ENCODE measurements at regions not wholly inside any gene's neighbourhood (a gene's known extent, or its start where the extent isn't known, plus 50 kb on each side); places are given as distances from the start of the nearest gene placed in this dataset.
"Not testable (repeated sequence)": the region's sequence is repeated elsewhere in the genome, so short reads cannot be mapped to it uniquely, and the experiment has no call there.

DNA sequence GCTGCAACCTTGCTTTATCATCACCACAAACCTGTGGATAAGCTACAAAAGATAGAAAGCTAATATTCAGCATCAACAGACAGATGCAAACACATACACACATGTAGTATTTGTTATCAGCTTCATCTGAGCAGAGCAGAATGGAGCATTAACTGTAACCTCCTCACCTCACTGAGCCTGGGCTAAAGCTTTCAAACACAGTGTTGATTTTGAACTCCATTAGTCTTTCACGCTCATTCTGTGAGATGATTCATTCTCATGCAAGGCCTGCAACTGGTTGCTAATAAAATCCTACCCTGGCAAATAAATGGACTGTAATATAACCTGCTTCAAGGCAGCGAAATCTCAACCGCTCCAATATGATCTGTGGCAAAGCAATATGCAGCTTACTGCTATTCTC lies 1360.6 kb upstream of the ACO1 start:
- Mint-ChIP-seq H3K9me3 (no peaks in the 10 kb centered on the region), H3K4me1 (ENCODE audit: low read depth) (no peaks in the 10 kb centered on the region), H3K4me3 (no peak overlapping the region), H3K27me3 (ENCODE audit: low read depth) (no peaks in the 10 kb centered on the region), H3K36me3 (ENCODE audit: insufficient read depth) (no peaks in the 10 kb centered on the region)
- DNase-seq (no peak), ATAC-seq (no peak)

- DNase-seq: no peak
- ATAC-seq: no peak
Measured at GRCh38 chr9:31027678-31028077, 1356.8 kb upstream of the ACO1 start.

GRCh38 chr9:31028137-31028536 lies 1356.3 kb upstream of the ACO1 start:
- no peak overlapping the region for H3K4me3 Mint-ChIP-seq
- DNase-seq (no peak), ATAC-seq (no peak)
- peaks cover 8% of the 10 kb centered on the region for H3K4me1 Mint-ChIP-seq (ENCODE audit: low read depth)
- H3K9me3 Mint-ChIP-seq: no peaks in the 10 kb centered on the region
- H3K27me3 Mint-ChIP-seq (ENCODE audit: low read depth): no peaks in the 10 kb centered on the region
- no peaks in the 10 kb centered on the region for H3K36me3 Mint-ChIP-seq (ENCODE audit: insufficient read depth)

More at GRCh38 chr9:31027678-31028077, 1356.8 kb upstream of the ACO1 start:
- no peaks in the 10 kb centered on the region for H3K27me3 Mint-ChIP-seq (ENCODE audit: low read depth)
- H3K4me1 Mint-ChIP-seq (ENCODE audit: low read depth): peaks cover 8% of the 10 kb centered on the region
- H3K36me3 Mint-ChIP-seq (ENCODE audit: insufficient read depth): no peaks in the 10 kb centered on the region
- no peaks in the 10 kb centered on the region for H3K9me3 Mint-ChIP-seq
- no peak overlapping the region for H3K4me3 Mint-ChIP-seq

GRCh38 chr9:31030741-31031202 lies 1353.7 kb upstream of the ACO1 start:
- Mint-ChIP-seq H3K4me3 (peak overlapping the region; percentile 37), H3K9me3 (no peaks in the 10 kb centered on the region), H3K4me1 (ENCODE audit: low read depth) (peaks cover 8% of the 10 kb centered on the region), H3K36me3 (ENCODE audit: insufficient read depth) (no peaks in the 10 kb centered on the region), H3K27me3 (ENCODE audit: low read depth) (no peaks in the 10 kb centered on the region)
- ATAC-seq (no peak), DNase-seq (no peak)

DNA sequence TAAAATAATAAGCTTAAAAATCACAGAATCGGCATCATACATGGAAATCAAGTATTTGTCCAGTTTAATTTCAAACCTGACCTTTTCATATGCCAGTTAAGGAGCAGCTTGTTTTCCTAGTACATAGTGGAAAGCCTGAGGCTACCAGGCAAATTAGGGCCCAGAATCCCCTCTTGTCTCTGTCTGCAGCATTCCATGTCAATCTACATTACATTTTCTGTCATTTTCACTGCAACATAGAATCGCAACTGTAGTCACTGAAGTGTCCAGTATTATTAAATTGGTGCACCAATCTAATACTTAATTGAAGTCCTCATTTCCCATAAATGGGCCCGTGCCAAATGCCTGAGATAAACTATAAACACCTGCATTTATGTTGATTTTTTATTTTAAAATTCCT lies 1352.2 kb upstream of the ACO1 start:
- no peak for DNase-seq
- Mint-ChIP-seq H3K27me3 (ENCODE audit: low read depth) (no peaks in the 10 kb centered on the region), H3K9me3 (no peaks in the 10 kb centered on the region), H3K4me3 (no peak overlapping the region), H3K36me3 (ENCODE audit: insufficient read depth) (no peaks in the 10 kb centered on the region), H3K4me1 (ENCODE audit: low read depth) (peaks cover 8% of the 10 kb centered on the region)
- no peak for ATAC-seq

DNA sequence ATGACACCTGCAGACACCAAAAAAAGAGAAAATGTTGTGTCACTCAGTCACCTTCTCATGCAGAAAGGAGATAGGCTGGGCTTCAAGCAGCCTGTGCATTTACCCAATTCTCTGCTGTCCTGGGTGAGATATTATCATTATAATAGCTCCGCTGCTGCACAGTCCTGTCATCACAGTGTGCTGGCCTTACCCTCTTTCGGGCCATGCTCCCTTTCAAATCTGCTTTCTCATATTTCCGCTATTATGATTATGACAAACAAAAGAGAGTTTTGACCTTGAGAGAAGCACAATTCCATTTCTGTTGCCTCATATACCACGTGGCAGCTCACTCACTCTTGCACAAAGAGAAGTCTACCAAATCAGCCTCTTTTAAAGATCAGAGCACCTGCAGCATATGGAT lies 1350.1 kb upstream of the ACO1 start:
- no peak for ATAC-seq
- DNase-seq: no peak
- Mint-ChIP-seq H3K4me3 (no peak overlapping the region), H3K4me1 (ENCODE audit: low read depth) (peaks cover 8% of the 10 kb centered on the region), H3K27me3 (ENCODE audit: low read depth) (no peaks in the 10 kb centered on the region), H3K9me3 (no peaks in the 10 kb centered on the region), H3K36me3 (ENCODE audit: insufficient read depth) (no peaks in the 10 kb centered on the region)

GRCh38 chr9:31040564-31040963 lies 1343.9 kb upstream of the ACO1 start:
- Mint-ChIP-seq H3K4me3 (no peak overlapping the region), H3K36me3 (ENCODE audit: insufficient read depth) (no peaks in the 10 kb centered on the region), H3K27me3 (ENCODE audit: low read depth) (no peaks in the 10 kb centered on the region), H3K4me1 (ENCODE audit: low read depth) (no peaks in the 10 kb centered on the region), H3K9me3 (no peaks in the 10 kb centered on the region)
- ATAC-seq (no peak), DNase-seq (no peak)

DNA sequence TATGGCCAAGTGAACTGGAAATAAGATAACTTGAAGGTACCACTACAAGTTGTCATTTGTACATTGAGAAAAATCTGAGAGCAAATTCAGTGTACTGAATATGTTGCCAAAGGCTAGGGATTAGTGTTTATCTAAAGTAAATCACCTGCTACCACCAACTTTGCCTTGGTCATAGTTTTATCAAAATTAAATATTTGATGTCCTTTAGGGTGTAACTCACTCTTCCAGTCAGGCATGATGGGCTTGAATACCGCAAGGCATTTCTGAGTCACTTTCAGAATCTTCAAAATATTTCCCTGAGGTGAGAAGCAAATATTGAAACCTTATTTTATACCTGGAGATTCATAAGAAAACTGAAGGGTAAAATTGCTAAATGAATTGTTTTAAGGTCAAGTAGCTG lies 1338.6 kb upstream of the ACO1 start:
- DNase-seq (no peak), ATAC-seq (no peak)
- Mint-ChIP-seq H3K36me3 (ENCODE audit: insufficient read depth) (no peaks in the 10 kb centered on the region), H3K4me1 (ENCODE audit: low read depth) (no peaks in the 10 kb centered on the region), H3K4me3 (no peak overlapping the region), H3K27me3 (ENCODE audit: low read depth) (no peaks in the 10 kb centered on the region), H3K9me3 (no peaks in the 10 kb centered on the region)

GRCh38 chr9:31061592-31061991 lies 1322.9 kb upstream of the ACO1 start:
- not testable (repeated sequence) for DNase-seq; H3K4me3 Mint-ChIP-seq; H3K36me3 Mint-ChIP-seq (ENCODE audit: insufficient read depth); ATAC-seq; H3K9me3 Mint-ChIP-seq; H3K27me3 Mint-ChIP-seq (ENCODE audit: low read depth); H3K4me1 Mint-ChIP-seq (ENCODE audit: low read depth)

GRCh38 chr9:31065691-31066090 lies 1318.8 kb upstream of the ACO1 start:
- no peaks in the 10 kb centered on the region for H3K9me3 Mint-ChIP-seq
- H3K36me3 Mint-ChIP-seq (ENCODE audit: insufficient read depth): no peaks in the 10 kb centered on the region
- peaks cover 11% of the 10 kb centered on the region for H3K27me3 Mint-ChIP-seq (ENCODE audit: low read depth)
- DNase-seq (no peak), ATAC-seq (no peak)
- H3K4me3 Mint-ChIP-seq: no peak overlapping the region
- H3K4me1 Mint-ChIP-seq (ENCODE audit: low read depth): no peaks in the 10 kb centered on the region

- no peak for DNase-seq
- no peak for ATAC-seq
- Mint-ChIP-seq H3K27me3 (ENCODE audit: low read depth) (peaks cover 6% of the 10 kb centered on the region), H3K4me1 (ENCODE audit: low read depth) (no peaks in the 10 kb centered on the region), H3K4me3 (no peak overlapping the region), H3K36me3 (ENCODE audit: insufficient read depth) (no peaks in the 10 kb centered on the region), H3K9me3 (no peaks in the 10 kb centered on the region)
Measured at GRCh38 chr9:31067418-31067817, 1317.0 kb upstream of the ACO1 start.

DNA sequence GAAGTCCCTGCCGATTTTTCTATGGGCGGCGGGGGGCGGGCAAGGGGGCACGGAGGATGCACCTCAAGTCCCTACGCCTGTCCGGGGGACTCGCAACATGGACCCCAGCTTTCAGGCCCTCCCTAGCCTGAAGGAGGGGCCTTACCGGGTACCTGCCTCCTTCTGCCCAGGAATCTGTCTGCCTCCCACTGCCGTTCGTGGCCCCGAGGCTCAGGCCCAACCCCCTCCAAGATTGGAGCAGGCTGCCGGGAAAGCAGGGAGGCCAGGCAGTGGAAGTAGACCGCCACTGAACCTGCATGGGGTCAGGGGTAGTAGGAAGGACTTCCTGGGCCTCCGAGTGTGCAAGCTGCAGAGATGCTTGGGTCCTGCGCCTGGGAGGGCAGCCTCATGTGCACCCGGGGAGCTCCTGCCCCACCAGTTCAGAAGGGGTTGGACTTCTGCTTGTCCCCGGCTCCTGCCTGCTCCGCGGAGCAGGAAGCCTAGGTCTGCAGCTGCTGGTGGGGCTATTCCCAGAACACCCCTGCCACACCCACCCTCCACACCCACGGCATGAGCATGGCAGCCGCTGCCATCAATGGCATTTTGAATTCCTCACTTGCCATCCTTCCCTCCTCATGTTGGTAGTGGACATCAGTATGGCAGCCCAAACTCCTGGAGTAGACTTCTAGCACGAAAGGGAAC lies 1312.7 kb upstream of the ACO1 start:
- Mint-ChIP-seq H3K4me1 (ENCODE audit: low read depth) (no peaks in the 10 kb centered on the region), H3K9me3 (no peaks in the 10 kb centered on the region), H3K36me3 (ENCODE audit: insufficient read depth) (no peaks in the 10 kb centered on the region), H3K4me3 (no peak overlapping the region), H3K27me3 (ENCODE audit: low read depth) (peaks cover 5% of the 10 kb centered on the region)
- no peak for ATAC-seq
- DNase-seq: no peak

DNA sequence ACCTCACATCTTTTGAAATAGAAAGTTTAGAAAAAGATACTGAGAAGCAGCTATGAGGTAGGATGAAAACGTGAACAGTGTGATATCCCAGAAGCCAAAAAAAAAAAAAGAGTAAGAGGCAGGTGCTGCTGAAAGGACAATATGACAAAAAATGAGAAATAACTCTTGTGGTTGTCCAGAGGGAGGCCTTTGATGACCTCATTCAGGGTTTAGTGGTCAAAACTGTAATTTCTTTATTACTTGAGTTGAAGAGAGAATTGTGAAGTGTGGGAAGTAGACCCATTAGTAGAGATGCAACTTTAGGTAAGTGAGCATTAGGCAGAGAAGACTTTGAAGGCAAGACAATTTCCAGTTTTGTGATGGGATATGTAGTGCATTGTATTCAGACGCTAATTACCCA lies 1306.3 kb upstream of the ACO1 start:
- ATAC-seq (no peak), DNase-seq (no peak)
- no peaks in the 10 kb centered on the region for H3K4me1 Mint-ChIP-seq (ENCODE audit: low read depth)
- H3K36me3 Mint-ChIP-seq (ENCODE audit: insufficient read depth): no peaks in the 10 kb centered on the region
- no peaks in the 10 kb centered on the region for H3K9me3 Mint-ChIP-seq
- H3K4me3 Mint-ChIP-seq: no peak overlapping the region
- H3K27me3 Mint-ChIP-seq (ENCODE audit: low read depth): peaks cover 2% of the 10 kb centered on the region

GRCh38 chr9:31084350-31084749 lies 1300.1 kb upstream of the ACO1 start:
- Mint-ChIP-seq H3K9me3 (no peaks in the 10 kb centered on the region), H3K4me1 (ENCODE audit: low read depth) (no peaks in the 10 kb centered on the region), H3K27me3 (ENCODE audit: low read depth) (no peaks in the 10 kb centered on the region), H3K4me3 (no peak overlapping the region), H3K36me3 (ENCODE audit: insufficient read depth) (no peaks in the 10 kb centered on the region)
- DNase-seq (no peak), ATAC-seq (no peak)

GRCh38 chr9:31089549-31090221 lies 1294.8 kb upstream of the ACO1 start:
- no peak overlapping the region for H3K4me3 Mint-ChIP-seq

More at GRCh38 chr9:31089549-31090221, 1294.8 kb upstream of the ACO1 start:
- DNase-seq (no peak), ATAC-seq (no peak)
- Mint-ChIP-seq H3K9me3 (no peaks in the 10 kb centered on the region), H3K4me1 (ENCODE audit: low read depth) (no peaks in the 10 kb centered on the region), H3K27me3 (ENCODE audit: low read depth) (no peaks in the 10 kb centered on the region), H3K36me3 (ENCODE audit: insufficient read depth) (no peaks in the 10 kb centered on the region)

Measured in activated T-cell treated with anti-CD3 and anti-CD28 coated beads, Interleukin-2, amount 50 U/mL, for 4 hours (primary cell).